DND-41 (cell line): ENCODE measurements at regions not wholly inside any gene's neighbourhood (a gene's known extent, or its start where the extent isn't known, plus 50 kb on each side); places are given as distances from the start of the nearest gene placed in this dataset.
"Not testable (repeated sequence)": the region's sequence is repeated elsewhere in the genome, so short reads cannot be mapped to it uniquely, and the experiment has no call there.

ENCODE experiments used
- CTCF ChIP-seq: IDR thresholded peaks from 2 replicates; pipeline ENCODE4 v1.5.1; 2012; ENCODE audit warnings: borderline replicate concordance, low read length, moderate library complexity, mild to moderate bottlenecking; ENCODE audit not compliant: poor library complexity, severe bottlenecking; ENCODE audit errors: extremely low read depth
- EZH2 ChIP-seq: IDR thresholded peaks from 3 replicates; pipeline ENCODE4 v1.6.1; 2012; ENCODE audit warnings: borderline replicate concordance, low read depth, mild to moderate bottlenecking, moderate library complexity, low read length, inconsistent platforms; ENCODE audit not compliant: severe bottlenecking

- TF ChIP-seq CTCF, EZH2: not testable (repeated sequence)
Measured at GRCh38 chr21:6565190-6566094, 3955.9 kb upstream of the TPTE start.
